ENCODE measurements at regions not wholly inside any gene's neighbourhood (a gene's known extent, or its start where the extent isn't known, plus 50 kb on each side); places are given as distances from the start of the nearest gene placed in this dataset.

- H3K9me3 Mint-ChIP-seq: peaks cover 8 to 9% of the 10 kb centered on the region in 2 donors
- DNase-seq (no peak), ATAC-seq (replicated peaks) (no peak)
- H3K4me3 Mint-ChIP-seq: no peak overlapping the region
- H3K36me3 Mint-ChIP-seq (ENCODE audit: insufficient read depth): no peaks in the 10 kb centered on the region
- H3K27me3 Mint-ChIP-seq: no peaks in the 10 kb centered on the region
- H3K27ac Mint-ChIP-seq: no peak overlapping the region
- no peaks in the 10 kb centered on the region for H3K4me1 Mint-ChIP-seq (ENCODE audit: low read depth in 2 of 2)
Observed at GRCh38 chr4:181671672-181672071, 571.5 kb upstream of the TENM3 start.

DNA sequence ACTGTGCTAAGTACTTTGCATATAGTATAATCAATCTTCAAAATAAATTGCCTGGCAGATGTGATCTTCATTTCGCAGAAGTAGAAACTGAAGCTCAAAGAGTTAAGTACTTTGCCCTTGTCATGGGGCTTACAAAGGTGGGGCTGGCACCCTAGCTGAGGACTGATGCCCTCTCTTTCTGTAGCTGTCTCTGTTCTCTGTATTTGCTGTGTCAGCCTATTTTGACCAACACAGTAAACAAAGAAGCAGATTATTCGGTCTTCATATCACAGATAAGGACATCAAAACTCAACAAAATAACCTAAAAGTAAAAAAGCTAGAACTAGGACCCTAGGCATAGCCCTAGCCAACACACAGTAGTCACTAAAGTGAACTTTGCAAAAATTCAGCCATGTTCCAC, 570.5 kb upstream of the TENM3 start:
- DNase-seq (no peak), ATAC-seq (replicated peaks) (no peak)
- Mint-ChIP-seq H3K9me3 (peaks cover 12 to 16% of the 10 kb centered on the region in 2 donors), H3K27me3 (no peaks in the 10 kb centered on the region), H3K27ac (no peak overlapping the region), H3K36me3 (ENCODE audit: insufficient read depth) (no peaks in the 10 kb centered on the region), H3K4me3 (no peak overlapping the region), H3K4me1 (ENCODE audit: low read depth in 2 of 2) (no peaks in the 10 kb centered on the region)

GRCh38 chr4:181674315-181674875, 568.8 kb upstream of the TENM3 start:
- Mint-ChIP-seq H3K9me3 (peaks cover 9 to 11% of the 10 kb centered on the region in 2 donors), H3K27me3 (no peaks in the 10 kb centered on the region), H3K27ac (no peak overlapping the region), H3K36me3 (ENCODE audit: insufficient read depth) (no peaks in the 10 kb centered on the region), H3K4me1 (ENCODE audit: low read depth in 2 of 2) (no peaks in the 10 kb centered on the region), H3K4me3 (no peak overlapping the region)
- ATAC-seq (replicated peaks) (no peak), DNase-seq (no peak)

DNA sequence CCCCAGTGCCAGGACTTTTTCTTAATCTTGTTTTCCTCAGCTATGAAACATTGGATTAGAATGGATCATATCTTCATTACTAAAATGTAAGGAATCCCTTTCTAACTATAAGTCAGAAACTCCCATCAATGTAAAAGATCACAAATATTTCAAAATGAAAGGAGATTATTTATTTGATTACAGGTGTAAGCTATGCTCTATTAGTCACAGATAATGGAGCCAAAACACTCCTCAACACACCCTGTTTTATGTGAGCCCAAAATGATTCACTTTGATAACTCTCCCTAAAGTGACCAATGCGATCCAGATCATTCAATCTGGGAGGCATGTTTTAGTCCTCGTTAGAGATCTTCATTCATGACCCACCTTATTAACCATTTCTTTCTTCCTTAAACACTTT, 566.7 kb upstream of the TENM3 start:
- no peaks in the 10 kb centered on the region for H3K4me1 Mint-ChIP-seq (ENCODE audit: low read depth in 2 of 2)
- H3K27me3 Mint-ChIP-seq: no peaks in the 10 kb centered on the region
- no peaks in the 10 kb centered on the region for H3K36me3 Mint-ChIP-seq (ENCODE audit: insufficient read depth)
- DNase-seq (no peak), ATAC-seq (replicated peaks) (no peak)
- no peak overlapping the region for H3K4me3 Mint-ChIP-seq
- no peak overlapping the region for H3K27ac Mint-ChIP-seq
- H3K9me3 Mint-ChIP-seq: peaks cover 9% of the 10 kb centered on the region in 2 donors

GRCh38 chr4:181677201-181677600, 566.0 kb upstream of the TENM3 start:
- no peak overlapping the region for H3K27ac Mint-ChIP-seq
- H3K36me3 Mint-ChIP-seq (ENCODE audit: insufficient read depth): no peaks in the 10 kb centered on the region
- no peaks in the 10 kb centered on the region for H3K4me1 Mint-ChIP-seq (ENCODE audit: low read depth in 2 of 2)
- DNase-seq: no peak
- no peak overlapping the region for H3K4me3 Mint-ChIP-seq
- peaks cover 9 to 10% of the 10 kb centered on the region in 2 donors for H3K9me3 Mint-ChIP-seq
- no peak for ATAC-seq (replicated peaks)
- H3K27me3 Mint-ChIP-seq: no peaks in the 10 kb centered on the region

- H3K4me3 Mint-ChIP-seq: no peak overlapping the region
- H3K36me3 Mint-ChIP-seq (ENCODE audit: insufficient read depth): no peaks in the 10 kb centered on the region
- DNase-seq (no peak), ATAC-seq (replicated peaks) (no peak)
- H3K27me3 Mint-ChIP-seq: no peaks in the 10 kb centered on the region
- H3K9me3 Mint-ChIP-seq: peaks cover 9 to 14% of the 10 kb centered on the region in 2 donors
- no peaks in the 10 kb centered on the region for H3K4me1 Mint-ChIP-seq (ENCODE audit: low read depth in 2 of 2)
- H3K27ac Mint-ChIP-seq: no peak overlapping the region
Observed at GRCh38 chr4:181677621-181678020, 565.6 kb upstream of the TENM3 start.

GRCh38 chr4:181679754-181680153, 563.4 kb upstream of the TENM3 start:
- no peak overlapping the region for H3K4me3 Mint-ChIP-seq
- peaks cover 9 to 15% of the 10 kb centered on the region in 2 donors for H3K9me3 Mint-ChIP-seq
- DNase-seq (no peak), ATAC-seq (replicated peaks) (no peak)
- H3K36me3 Mint-ChIP-seq (ENCODE audit: insufficient read depth): no peaks in the 10 kb centered on the region
- H3K27ac Mint-ChIP-seq: no peak overlapping the region
- no peaks in the 10 kb centered on the region for H3K4me1 Mint-ChIP-seq (ENCODE audit: low read depth in 2 of 2)
- H3K27me3 Mint-ChIP-seq: no peaks in the 10 kb centered on the region

DNA sequence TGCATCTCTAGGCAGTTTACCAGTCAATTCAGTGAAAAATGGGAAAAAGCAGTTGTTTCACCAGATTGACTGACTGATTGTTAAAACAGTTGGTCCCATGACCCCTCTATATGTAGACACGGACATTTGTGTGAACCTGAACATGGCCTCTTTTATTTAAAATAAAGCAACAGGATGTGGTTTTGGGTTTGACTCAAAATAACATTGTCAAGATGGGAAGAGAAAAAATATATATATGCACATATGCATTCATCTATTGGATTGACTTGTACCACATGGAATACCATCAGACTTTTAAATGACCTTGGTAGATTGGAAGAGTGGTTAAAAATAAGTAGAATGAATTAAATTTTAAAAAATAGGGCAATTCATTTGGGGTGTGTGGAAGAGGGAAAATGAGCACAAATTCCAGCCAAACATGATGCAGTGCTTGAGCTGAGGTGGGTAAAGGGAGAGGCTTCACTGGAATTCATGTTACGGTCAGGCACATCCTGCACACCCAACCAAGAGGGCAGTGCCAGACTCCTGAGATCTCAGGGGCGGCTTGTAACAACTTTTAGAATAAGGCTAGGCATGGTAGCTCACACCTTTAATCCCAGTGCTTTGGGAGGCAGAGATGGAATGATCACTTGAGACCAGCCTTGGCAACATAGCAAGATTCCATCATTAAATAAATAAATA, 560.7 kb upstream of the TENM3 start:
- H3K27ac Mint-ChIP-seq: no peak overlapping the region
- H3K4me3 Mint-ChIP-seq: no peak overlapping the region
- no peaks in the 10 kb centered on the region for H3K27me3 Mint-ChIP-seq
- ATAC-seq (replicated peaks) (no peak), DNase-seq (no peak)
- no peaks in the 10 kb centered on the region for H3K36me3 Mint-ChIP-seq (ENCODE audit: insufficient read depth)
- peaks cover 6 to 7% of the 10 kb centered on the region in 2 donors for H3K9me3 Mint-ChIP-seq
- H3K4me1 Mint-ChIP-seq (ENCODE audit: low read depth in 2 of 2): no peaks in the 10 kb centered on the region

- H3K27me3 Mint-ChIP-seq: no peaks in the 10 kb centered on the region
- DNase-seq: no peak
- no peak overlapping the region for H3K4me3 Mint-ChIP-seq
- H3K27ac Mint-ChIP-seq: no peak overlapping the region
- peaks cover 0 to 7% of the 10 kb centered on the region in 2 donors for H3K9me3 Mint-ChIP-seq
- no peaks in the 10 kb centered on the region for H3K36me3 Mint-ChIP-seq (ENCODE audit: insufficient read depth)
- H3K4me1 Mint-ChIP-seq (ENCODE audit: low read depth in 2 of 2): no peaks in the 10 kb centered on the region
- no peak for ATAC-seq (replicated peaks)
Observed at GRCh38 chr4:181684310-181684709, 558.9 kb upstream of the TENM3 start.

- no peak for DNase-seq
- no peak for ATAC-seq (replicated peaks)
- Mint-ChIP-seq H3K4me1 (ENCODE audit: low read depth in 2 of 2) (no peaks in the 10 kb centered on the region), H3K4me3 (no peak overlapping the region), H3K27me3 (no peaks in the 10 kb centered on the region), H3K9me3 (peaks cover 0 to 7% of the 10 kb centered on the region in 2 donors), H3K27ac (no peak overlapping the region), H3K36me3 (ENCODE audit: insufficient read depth) (no peaks in the 10 kb centered on the region)
Observed at GRCh38 chr4:181685461-181685860, 557.7 kb upstream of the TENM3 start.

DNA sequence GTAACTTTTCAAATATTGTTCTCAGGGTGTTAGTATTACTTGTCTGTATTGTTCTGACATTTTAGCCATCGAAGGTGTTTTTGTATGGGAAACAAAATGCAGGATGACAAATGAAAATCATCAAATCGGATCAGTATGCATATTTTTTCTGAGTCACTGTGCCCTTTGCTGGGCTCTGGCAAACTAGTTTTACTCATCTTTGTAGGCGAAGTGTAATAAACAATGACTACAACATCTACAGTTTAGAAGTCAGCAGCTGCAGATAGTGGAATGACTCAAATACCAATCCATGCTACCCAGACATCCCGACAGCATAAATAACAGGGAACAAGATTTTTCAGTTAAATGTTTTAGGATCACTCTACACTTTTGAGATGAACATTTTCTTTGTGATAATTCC, 557.3 kb upstream of the TENM3 start:
- H3K9me3 Mint-ChIP-seq: peaks cover 0 to 7% of the 10 kb centered on the region in 2 donors
- no peaks in the 10 kb centered on the region for H3K36me3 Mint-ChIP-seq (ENCODE audit: insufficient read depth)
- no peaks in the 10 kb centered on the region for H3K27me3 Mint-ChIP-seq
- H3K4me3 Mint-ChIP-seq: no peak overlapping the region
- ATAC-seq (replicated peaks) (no peak), DNase-seq (no peak)
- no peak overlapping the region for H3K27ac Mint-ChIP-seq
- H3K4me1 Mint-ChIP-seq (ENCODE audit: low read depth in 2 of 2): no peaks in the 10 kb centered on the region

DNA sequence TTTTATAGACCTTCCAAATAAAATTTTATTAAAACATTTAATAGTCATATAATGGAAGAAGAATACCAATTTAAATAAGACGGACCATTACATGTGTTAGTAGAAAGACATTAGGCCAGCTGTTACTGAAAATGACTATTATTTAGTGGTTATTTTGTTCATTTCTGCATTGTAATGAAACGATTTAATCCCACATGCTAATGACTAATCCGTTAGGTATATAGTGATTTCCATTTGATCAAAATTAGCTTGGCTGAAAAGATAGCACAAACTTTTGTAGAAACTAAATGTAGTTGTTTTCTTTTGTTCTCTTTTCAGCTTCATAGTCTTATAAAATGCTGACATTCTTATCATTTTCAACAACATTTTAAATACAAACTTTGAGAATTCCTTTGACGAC, 556.1 kb upstream of the TENM3 start:
- DNase-seq (no peak), ATAC-seq (replicated peaks) (no peak)
- Mint-ChIP-seq H3K4me1 (ENCODE audit: low read depth in 2 of 2) (no peaks in the 10 kb centered on the region), H3K36me3 (ENCODE audit: insufficient read depth) (no peaks in the 10 kb centered on the region), H3K27me3 (no peaks in the 10 kb centered on the region), H3K9me3 (peaks cover 0 to 6% of the 10 kb centered on the region in 2 donors), H3K4me3 (no peak overlapping the region), H3K27ac (no peak overlapping the region)

GRCh38 chr4:181688432-181688831, 554.8 kb upstream of the TENM3 start:
- H3K36me3 Mint-ChIP-seq (ENCODE audit: insufficient read depth): no peaks in the 10 kb centered on the region
- no peaks in the 10 kb centered on the region for H3K4me1 Mint-ChIP-seq (ENCODE audit: low read depth in 2 of 2)
- no peak overlapping the region for H3K4me3 Mint-ChIP-seq
- H3K9me3 Mint-ChIP-seq: no peaks in the 10 kb centered on the region
- ATAC-seq (replicated peaks): no peak
- H3K27ac Mint-ChIP-seq: no peak overlapping the region
- DNase-seq: no peak
- H3K27me3 Mint-ChIP-seq: no peaks in the 10 kb centered on the region

DNA sequence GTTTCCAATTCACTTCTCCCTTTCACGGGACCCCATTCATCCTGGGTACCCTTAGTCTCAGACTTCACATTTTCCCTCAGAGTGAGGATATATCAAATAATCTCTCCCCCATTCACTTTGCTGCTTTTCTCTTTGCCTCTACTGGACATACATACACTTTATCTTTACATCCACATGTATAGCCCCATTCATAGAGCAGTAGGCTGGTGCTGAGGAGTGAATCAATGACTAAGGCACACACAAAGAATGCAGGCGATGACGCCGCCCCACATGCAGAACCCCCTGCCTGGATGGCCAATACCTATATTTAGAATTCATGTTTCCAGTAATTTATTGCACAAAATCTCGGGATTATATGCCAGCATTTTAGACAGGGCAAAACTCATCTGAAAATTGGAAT, 554.3 kb upstream of the TENM3 start:
- DNase-seq (no peak), ATAC-seq (replicated peaks) (no peak)
- Mint-ChIP-seq H3K27ac (no peak overlapping the region), H3K4me3 (no peak overlapping the region), H3K27me3 (no peaks in the 10 kb centered on the region), H3K4me1 (ENCODE audit: low read depth in 2 of 2) (no peaks in the 10 kb centered on the region), H3K9me3 (no peaks in the 10 kb centered on the region), H3K36me3 (ENCODE audit: insufficient read depth) (no peaks in the 10 kb centered on the region)

Data from effector memory CD8-positive, alpha-beta T cell (primary cell).